ENCODE measurements at regions not wholly inside any gene's neighbourhood (a gene's known extent, or its start where the extent isn't known, plus 50 kb on each side); places are given as distances from the start of the nearest gene placed in this dataset.
A peak's percentile ranks its signal among the peaks of the same experiment; 100 is the strongest.

GRCh38 chr2:778731-779350, 101.6 kb upstream of the TMEM18 start:
- no peak for DNase-seq

GRCh38 chr2:777546-777945, 100.3 kb upstream of the TMEM18 start:
- DNase-seq, result no peak

GRCh38 chr2:777051-777450, 99.8 kb upstream of the TMEM18 start:
- DNase-seq, result no peak

- DNase-seq, result no peak
Observed at GRCh38 chr2:776487-776886, 99.3 kb upstream of the TMEM18 start.

- DNase-seq, result no peak
Observed at GRCh38 chr2:776038-776437, 98.8 kb upstream of the TMEM18 start.

GRCh38 chr2:774436-774835, 97.2 kb upstream of the TMEM18 start:
- DNase-seq, result no peak

- DNase-seq, result no peak
Observed at GRCh38 chr2:773256-774160, 96.3 kb upstream of the TMEM18 start.

GRCh38 chr2:771538-771937, 94.3 kb upstream of the TMEM18 start:
- no peak for DNase-seq

GRCh38 chr2:770776-771175, 93.6 kb upstream of the TMEM18 start:
- no peak for DNase-seq

- DNase-seq, result no peak
Observed at GRCh38 chr2:769771-770170, 92.6 kb upstream of the TMEM18 start.

- DNase-seq, result no peak
Observed at GRCh38 chr2:768451-768850, 91.2 kb upstream of the TMEM18 start.

GRCh38 chr2:767944-768343, 90.7 kb upstream of the TMEM18 start:
- DNase-seq, result no peak

GRCh38 chr2:767440-767839, 90.2 kb upstream of the TMEM18 start:
- peak; percentile 11 for DNase-seq

GRCh38 chr2:766255-766654, 89.0 kb upstream of the TMEM18 start:
- DNase-seq, result no peak

- no peak for DNase-seq
Observed at GRCh38 chr2:765369-765768, 88.2 kb upstream of the TMEM18 start.

GRCh38 chr2:763766-764525, 86.7 kb upstream of the TMEM18 start:
- no peak for DNase-seq

GRCh38 chr2:762646-763045, 85.4 kb upstream of the TMEM18 start:
- DNase-seq, result no peak

- DNase-seq, result no peak
Observed at GRCh38 chr2:761384-761783, 84.2 kb upstream of the TMEM18 start.

- no peak for DNase-seq
Observed at GRCh38 chr2:760001-760400, 82.8 kb upstream of the TMEM18 start.

- DNase-seq, result no peak
Observed at GRCh38 chr2:758073-758820, 81.0 kb upstream of the TMEM18 start.

GRCh38 chr2:753123-753522, 75.9 kb upstream of the TMEM18 start:
- no peak for DNase-seq

- no peak for DNase-seq
Observed at GRCh38 chr2:751474-751873, 74.3 kb upstream of the TMEM18 start.

GRCh38 chr2:750628-751027, 73.4 kb upstream of the TMEM18 start:
- DNase-seq, result no peak

Measured in CD4-positive, alpha-beta T cell treated with Interleukin-21 for 1 hour (primary cell).